ENCODE measurements at regions not wholly inside any gene's neighbourhood (a gene's known extent, or its start where the extent isn't known, plus 50 kb on each side); places are given as distances from the start of the nearest gene placed in this dataset.

- POLR2A ChIA-PET = no interaction called here
- no peak overlapping the region for H3K4me3 ChIP-seq (ENCODE audit: low read depth, low read length)
- no peak for TF ChIP-seq CTCF (IDR thresholded peaks at IDR 0.05; ENCODE audit: insufficient read depth, low read length, missing control alignments)
- DNase-seq (ENCODE audit: low read depth, low spot score) = no peak
- CTCF ChIA-PET = no interaction called here
These were observed 358.3 kb upstream of the KLHL29 start for GRCh38 chr2:23026671-23027070.

GRCh38 chr2:23027396-23027795, 357.6 kb upstream of the KLHL29 start:
- TF ChIP-seq CTCF (IDR thresholded peaks at IDR 0.05; ENCODE audit: insufficient read depth, low read length, missing control alignments) = no peak
- CTCF ChIA-PET = no interaction called here
- no peak overlapping the region for H3K4me3 ChIP-seq (ENCODE audit: low read depth, low read length)
- POLR2A ChIA-PET = no interaction called here
- no peak for DNase-seq (ENCODE audit: low read depth, low spot score)

- POLR2A ChIA-PET = no interaction called here
- CTCF ChIA-PET = no interaction called here
- H3K4me3 ChIP-seq (ENCODE audit: low read depth, low read length) = no peak overlapping the region
- no peak for TF ChIP-seq CTCF (IDR thresholded peaks at IDR 0.05; ENCODE audit: insufficient read depth, low read length, missing control alignments)
- no peak for DNase-seq (ENCODE audit: low read depth, low spot score)
These were observed 356.9 kb upstream of the KLHL29 start for GRCh38 chr2:23028106-23028505.

- TF ChIP-seq CTCF (IDR thresholded peaks at IDR 0.05; ENCODE audit: insufficient read depth, low read length, missing control alignments) = no peak
- no peak overlapping the region for H3K4me3 ChIP-seq (ENCODE audit: low read depth, low read length)
- ChIA-PET POLR2A (no interaction called here), CTCF (no interaction called here)
- DNase-seq (ENCODE audit: low read depth, low spot score) = no peak
These were observed 355.9 kb upstream of the KLHL29 start for GRCh38 chr2:23029111-23029510.

GRCh38 chr2:23029951-23030350, 355.0 kb upstream of the KLHL29 start:
- no peak for TF ChIP-seq CTCF (IDR thresholded peaks at IDR 0.05; ENCODE audit: insufficient read depth, low read length, missing control alignments)
- H3K4me3 ChIP-seq (ENCODE audit: low read depth, low read length) = no peak overlapping the region
- DNase-seq (ENCODE audit: low read depth, low spot score) = no peak
- ChIA-PET POLR2A (no interaction called here), CTCF (no interaction called here)

GRCh38 chr2:23034996-23035395, 350.0 kb upstream of the KLHL29 start:
- POLR2A ChIA-PET = no interaction called here
- no peak overlapping the region for H3K4me3 ChIP-seq (ENCODE audit: low read depth, low read length)
- DNase-seq (ENCODE audit: low read depth, low spot score) = no peak
- no peak for TF ChIP-seq CTCF (IDR thresholded peaks at IDR 0.05; ENCODE audit: insufficient read depth, low read length, missing control alignments)
- CTCF ChIA-PET = no interaction called here

Measured in AG04449 (cell line).